HG03354 (cell line): ENCODE measurements at regions not wholly inside any gene's neighbourhood (a gene's known extent, or its start where the extent isn't known, plus 50 kb on each side); places are given as distances from the start of the nearest gene placed in this dataset.

Experiments used
- ATAC-seq: cut with Tn5 transposase; IDR thresholded peaks from one replicate; pipeline ENCODE4 v1.9.1; 2021; ENCODE audit warnings: mild to moderate bottlenecking; ENCODE audit not compliant: unreplicated experiment, poor library complexity, severe bottlenecking

GRCh38 chr6:119612176-119612891 is 262.8 kb upstream of the MAN1A1 start:
- no peak for ATAC-seq

DNA sequence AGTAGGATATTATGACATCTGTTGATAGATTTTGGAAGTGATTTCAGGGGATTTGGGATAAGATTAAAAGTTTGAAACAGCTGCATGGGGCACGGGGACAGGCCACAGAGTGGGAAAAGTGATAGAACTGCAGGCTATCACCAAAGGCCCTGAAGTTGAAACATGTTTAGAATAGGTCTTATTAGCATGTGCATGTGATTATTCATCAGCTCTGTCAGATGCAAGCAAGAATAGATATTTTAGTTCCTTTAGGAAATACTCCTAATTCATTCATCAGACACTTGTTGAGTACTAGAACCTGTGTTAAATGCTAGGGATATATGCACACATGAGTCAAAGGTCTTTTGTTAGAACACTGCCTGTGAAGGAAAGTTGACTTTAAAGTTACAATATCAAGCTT is 261.2 kb upstream of the MAN1A1 start:
- no peak for ATAC-seq

GRCh38 chr6:119610265-119610664 is 260.7 kb upstream of the MAN1A1 start:
- ATAC-seq = no peak

DNA sequence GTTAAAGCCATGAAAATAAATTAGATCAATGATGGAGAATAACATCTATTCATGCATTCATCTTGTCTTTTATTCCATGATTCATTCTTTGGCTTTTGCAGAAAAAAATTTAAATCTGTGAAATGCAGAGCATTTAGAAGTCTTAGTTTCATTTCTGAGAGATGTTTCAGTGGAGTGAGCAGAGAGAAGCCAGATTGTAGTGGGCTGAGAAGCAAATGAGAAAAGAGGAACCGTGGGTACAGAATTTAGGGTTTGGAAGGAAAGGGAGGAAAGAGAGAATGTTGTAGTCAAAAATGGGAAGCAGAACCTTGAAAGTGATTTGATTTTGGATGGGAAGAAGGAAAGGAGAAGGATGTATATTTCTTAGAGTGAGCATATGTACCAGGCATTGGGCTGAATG is 260.3 kb upstream of the MAN1A1 start:
- no peak for ATAC-seq

GRCh38 chr6:119608994-119609393 is 259.4 kb upstream of the MAN1A1 start:
- no peak for ATAC-seq

DNA sequence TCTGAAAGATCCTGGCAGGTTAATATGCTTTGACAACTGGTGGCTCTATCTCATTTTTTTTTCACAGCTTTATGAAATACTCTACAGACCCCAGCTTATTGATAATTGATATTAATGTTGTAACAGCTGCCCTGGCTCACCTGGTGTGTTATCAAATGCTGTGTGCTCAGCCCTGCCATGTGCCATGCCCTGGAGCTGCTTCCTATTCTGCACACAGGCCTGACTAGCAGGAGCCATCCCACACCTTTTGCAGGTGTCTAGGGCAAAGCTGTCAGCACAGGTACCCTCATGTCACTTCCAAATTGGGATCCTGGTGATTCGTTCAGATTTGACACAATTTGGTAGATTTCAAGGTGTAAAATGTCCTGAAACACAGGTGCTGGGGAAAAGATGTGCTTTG is 254.6 kb upstream of the MAN1A1 start:
- ATAC-seq = no peak

GRCh38 chr6:119603501-119603900 is 253.9 kb upstream of the MAN1A1 start:
- ATAC-seq = no peak

- no peak for ATAC-seq
Measured at GRCh38 chr6:119602215-119603178, 252.9 kb upstream of the MAN1A1 start.

DNA sequence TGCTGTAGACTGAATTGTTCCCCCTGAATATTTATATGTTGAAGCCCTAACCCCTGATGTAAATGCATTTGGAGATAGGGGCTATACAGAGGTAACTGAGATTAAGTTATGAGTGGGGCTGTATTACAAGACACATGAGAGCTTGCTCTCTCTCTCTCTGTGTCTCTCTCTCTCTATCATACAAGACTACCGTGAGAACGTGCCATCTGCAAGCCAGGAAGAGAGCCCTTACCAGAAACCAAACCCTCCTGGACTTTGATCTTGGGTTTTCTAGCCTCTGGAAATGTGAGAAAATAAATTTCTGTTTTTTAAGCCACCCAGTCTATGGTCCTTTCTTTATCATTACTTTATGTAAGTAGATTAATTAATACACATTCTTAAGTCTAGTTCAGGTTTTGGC is 249.3 kb upstream of the MAN1A1 start:
- no peak for ATAC-seq

GRCh38 chr6:119594907-119595306 is 245.3 kb upstream of the MAN1A1 start:
- ATAC-seq = no peak

DNA sequence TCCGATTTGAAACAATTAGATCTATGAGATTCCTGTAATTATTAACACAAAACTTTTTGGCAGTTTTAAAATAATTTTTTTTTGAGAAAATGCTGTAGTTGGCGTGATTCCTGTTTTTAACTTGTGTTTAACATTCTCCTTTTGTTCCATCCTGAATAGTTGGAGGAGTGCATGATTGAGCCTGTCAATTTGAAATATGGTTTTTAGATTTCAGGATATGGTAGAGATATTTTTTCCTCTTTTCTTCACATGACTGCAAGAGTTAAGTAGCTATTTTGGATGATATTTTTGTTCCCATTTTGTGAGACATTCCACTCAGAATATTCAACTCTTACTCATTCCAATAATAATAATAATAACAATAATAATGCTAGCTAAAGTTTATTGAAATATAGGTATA is 241.7 kb upstream of the MAN1A1 start:
- no peak for ATAC-seq

- ATAC-seq = no peak
Measured at GRCh38 chr6:119590066-119590465, 240.5 kb upstream of the MAN1A1 start.

DNA sequence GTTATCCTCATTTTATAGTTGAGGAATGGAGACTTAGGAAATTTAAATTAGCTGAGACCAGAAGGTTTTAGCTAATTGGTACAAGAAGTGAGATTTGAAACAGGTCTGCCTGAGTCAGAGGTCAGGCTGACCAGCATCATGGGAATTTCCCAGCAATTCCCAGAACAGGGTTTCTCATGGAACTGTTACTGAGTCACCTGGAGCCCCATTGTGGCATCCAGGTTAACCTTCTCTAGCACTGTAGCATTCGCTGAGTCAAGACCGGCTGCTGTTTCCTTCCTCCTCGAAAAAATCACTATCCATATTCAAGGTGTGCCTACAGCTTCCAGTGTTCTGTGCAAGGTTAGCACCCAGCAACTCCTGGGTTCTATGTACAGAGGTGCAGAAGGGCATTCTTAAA is 238.0 kb upstream of the MAN1A1 start:
- ATAC-seq = no peak

DNA sequence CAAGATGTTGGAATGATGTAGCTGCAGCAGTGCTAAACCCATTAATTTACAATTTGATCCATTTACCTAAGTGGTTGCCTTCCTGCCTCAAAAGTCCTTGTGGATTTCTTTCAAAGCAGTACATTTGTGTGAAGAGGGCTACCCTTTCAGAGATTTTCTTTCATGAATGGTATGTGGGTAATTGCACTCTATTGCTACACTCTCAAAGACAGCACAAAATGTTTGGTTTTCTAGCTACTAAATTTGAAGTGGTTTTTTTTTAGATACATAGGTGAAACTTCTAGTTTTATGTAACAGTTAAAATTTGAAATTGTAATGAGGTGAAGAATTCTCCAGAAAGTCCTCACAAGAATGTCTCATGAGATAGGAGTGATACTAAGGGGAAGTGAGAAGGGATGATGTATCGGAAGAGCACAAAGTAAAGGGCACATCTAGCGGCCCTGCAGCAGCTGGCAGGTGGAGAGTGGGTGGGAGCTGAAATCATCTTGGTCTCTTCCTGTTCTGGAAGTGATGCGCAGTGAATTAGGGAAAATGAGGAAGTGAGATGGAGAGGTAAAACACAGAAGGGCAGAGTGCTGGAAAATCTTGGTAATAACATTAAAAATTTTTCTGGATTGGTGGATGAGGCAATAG is 236.8 kb upstream of the MAN1A1 start:
- peak; percentile 86 for ATAC-seq

GRCh38 chr6:119584088-119584487 is 234.5 kb upstream of the MAN1A1 start:
- ATAC-seq = no peak

- no peak for ATAC-seq
Measured at GRCh38 chr6:119581220-119581619, 231.7 kb upstream of the MAN1A1 start.

DNA sequence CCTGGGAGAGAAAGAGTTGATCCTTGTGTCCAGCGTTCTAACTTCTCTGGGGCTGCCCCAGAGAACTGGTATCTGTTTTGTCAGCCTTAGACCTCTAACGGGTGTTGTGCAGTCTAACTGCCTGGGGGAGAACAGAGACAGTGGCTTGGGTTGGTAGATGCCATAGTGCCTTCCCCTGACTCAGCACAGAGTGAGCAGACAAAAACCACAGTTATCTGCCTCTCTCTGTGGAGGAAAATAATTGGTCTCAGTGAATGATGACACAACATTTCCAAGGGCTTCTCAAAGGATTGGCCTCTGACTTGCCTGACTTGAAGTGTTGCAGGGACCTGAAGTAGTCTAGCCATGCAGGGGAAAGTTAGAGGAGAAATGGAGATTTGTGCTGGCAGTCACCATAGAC is 226.2 kb upstream of the MAN1A1 start:
- ATAC-seq = no peak

DNA sequence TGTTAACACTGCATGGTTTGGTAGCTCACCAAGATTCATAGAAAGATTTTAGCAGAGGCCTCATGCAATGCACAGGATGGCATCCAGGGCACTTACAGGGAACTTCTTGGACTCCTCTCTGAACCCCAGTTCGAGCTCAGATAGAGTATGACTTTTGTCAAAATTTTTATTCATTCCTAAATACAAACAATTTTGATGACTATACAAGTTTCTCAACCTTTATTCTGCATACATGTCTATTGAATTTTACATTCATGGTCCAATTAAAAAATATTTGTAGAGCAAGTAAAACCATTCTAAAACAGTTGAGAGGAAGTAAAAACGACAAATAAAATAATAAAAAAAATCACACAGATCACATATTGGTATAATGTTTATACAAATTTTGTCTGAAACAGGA is 219.0 kb upstream of the MAN1A1 start:
- no peak for ATAC-seq

DNA sequence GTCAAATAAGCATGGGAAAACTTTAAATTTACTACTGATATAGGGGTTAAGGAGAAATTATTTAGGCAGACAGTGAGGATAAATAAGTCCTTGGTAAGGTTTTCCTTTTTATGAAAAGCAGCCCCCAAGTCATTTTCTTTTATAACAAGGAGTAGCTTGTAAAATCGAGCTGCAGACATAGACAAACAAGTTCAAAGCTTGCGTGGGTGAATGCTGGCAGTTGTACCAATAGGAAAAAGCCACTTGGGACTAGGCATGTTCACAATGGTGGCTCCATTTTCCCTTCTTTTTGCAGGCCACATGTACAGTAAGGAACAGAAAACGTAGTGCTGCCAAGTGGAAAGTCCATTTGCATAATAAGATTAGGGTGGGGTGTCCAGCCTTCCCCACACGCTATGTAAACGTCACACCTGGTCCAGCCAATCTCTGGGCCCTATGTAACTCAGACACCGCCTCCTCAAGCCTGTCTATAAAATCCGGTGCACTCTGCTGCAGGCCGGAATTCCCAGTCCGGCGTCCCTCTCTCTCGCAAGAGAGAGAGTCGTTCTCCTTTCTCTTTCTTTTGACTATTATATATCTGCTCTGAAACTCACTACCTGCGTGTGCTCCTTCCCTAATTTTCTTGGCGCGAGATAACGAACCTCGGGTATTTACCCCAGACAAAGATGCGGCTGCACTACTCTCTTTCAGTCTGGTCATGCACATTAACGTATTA is 217.1 kb upstream of the MAN1A1 start:
- ATAC-seq = no peak

DNA sequence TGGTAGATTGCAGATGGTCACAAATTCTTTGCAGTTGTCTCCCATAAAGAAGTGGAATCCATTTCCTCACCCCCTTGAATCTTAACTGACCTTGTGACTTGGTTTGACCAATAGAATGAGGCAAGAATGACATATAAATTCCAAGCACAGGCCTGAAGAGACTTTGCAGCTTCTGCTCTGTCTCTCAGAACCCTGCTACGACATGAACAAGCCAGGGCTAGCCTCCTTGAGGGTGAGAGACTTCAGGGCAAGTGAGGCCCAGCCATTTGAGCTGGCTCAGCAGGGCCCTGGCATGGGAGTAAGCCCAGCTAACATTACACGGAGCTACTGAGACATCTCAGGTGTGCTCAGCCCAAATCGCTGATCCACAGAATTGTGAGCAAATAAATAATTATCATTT is 216.3 kb upstream of the MAN1A1 start:
- ATAC-seq = no peak
